Naive thymus-derived CD4-positive, alpha-beta T cell (primary cell): ENCODE measurements at regions not wholly inside any gene's neighbourhood (a gene's known extent, or its start where the extent isn't known, plus 50 kb on each side); places are given as distances from the start of the nearest gene placed in this dataset.
"Not testable (repeated sequence)": the region's sequence is repeated elsewhere in the genome, so short reads cannot be mapped to it uniquely, and the experiment has no call there.

Experiments used
- ATAC-seq: fragments of 150-1000 bp; cut with Tn5 transposase; 2 replicates; pipeline ENCODE4 v1.10.0; 2021; ENCODE audit warnings: mild to moderate bottlenecking, moderate library complexity
- CTCF ChIA-PET: fragments of 350-600 bp; sonication (Branson Sonifier 250); formaldehyde crosslinking; loops from one replicate; lab custom pipeline; 2021; ENCODE audit warnings: antibody characterized with exemption; lab: Charles Lee
- POLR2A ChIA-PET: fragments of 350-600 bp; sonication (Branson Sonifier 250); formaldehyde crosslinking; loops from one replicate; lab custom pipeline; 2021; ENCODE audit warnings: antibody characterized with exemption, inconsistent platforms; lab: Charles Lee
- DNase-seq, 9 donors: peaks; one replicate each; pipeline versions ENCODE4 v3.0.0 to v3.0.0-alpha.2; 2020 to 2022; ENCODE audit warnings: mixed read lengths in 1 of 9
- H3K27ac ChIP-seq: one replicate; pipeline ENCODE4 v1.7.0; 2013; ENCODE audit warnings: mild to moderate bottlenecking, low read depth, low read length, moderate library complexity
- H3K27me3 ChIP-seq, 2 donors: one replicate each; pipeline ENCODE4 v1.7.0; 2013; ENCODE audit warnings: low read length in 2 of 2, mild to moderate bottlenecking in 2 of 2, moderate library complexity in 2 of 2; ENCODE audit not compliant: control insufficient read depth in 2 of 2, insufficient read depth in 2 of 2
- H3K36me3 ChIP-seq, 3 experiments: 1 replicate in 2 of 3; 2 replicates in 1 of 3; pipeline ENCODE4 v1.7.0; 2013; ENCODE audit warnings: low read length in 3 of 3, mild to moderate bottlenecking in 3 of 3, moderate library complexity in 1 of 3; ENCODE audit not compliant: insufficient read depth in 3 of 3, control insufficient read depth in 2 of 3
- H3K4me1 ChIP-seq, 2 donors: one replicate each; pipeline ENCODE4 v1.7.0; 2013; ENCODE audit warnings: low read length in 2 of 2, mild to moderate bottlenecking in 2 of 2, moderate library complexity in 1 of 2; ENCODE audit not compliant: control insufficient read depth in 2 of 2, insufficient read depth in 2 of 2
- H3K4me3 ChIP-seq: 2 replicates; pipeline ENCODE4 v1.7.0; 2013; ENCODE audit warnings: mild to moderate bottlenecking, low read length
- H3K9me3 ChIP-seq, 3 experiments: 1 replicate in 2 of 3; 2 replicates in 1 of 3; pipeline ENCODE4 v1.7.0; 2013; ENCODE audit warnings: low read length in 3 of 3; ENCODE audit not compliant: control insufficient read depth in 2 of 3
- H3K27ac Mint-ChIP-seq, 9 donors: one replicate each; pipeline ENCODE4 v1.8.0; 2020 to 2022; ENCODE audit warnings: mixed read lengths in 9 of 9, mild to moderate bottlenecking in 8 of 9, moderate library complexity in 5 of 9, inconsistent platforms in 2 of 9
- H3K27me3 Mint-ChIP-seq, 5 donors: one replicate each; pipeline ENCODE4 v1.8.0; 2021 to 2022; ENCODE audit warnings: mixed read lengths in 5 of 5, mild to moderate bottlenecking in 1 of 5
- H3K36me3 Mint-ChIP-seq, 5 donors: one replicate each; pipeline ENCODE4 v1.8.0; 2020 to 2022; ENCODE audit warnings: mixed read lengths in 5 of 5, mild to moderate bottlenecking in 3 of 5, inconsistent platforms in 1 of 5
- H3K4me1 Mint-ChIP-seq, 7 donors: one replicate each; pipeline ENCODE4 v1.8.0; 2020 to 2022; ENCODE audit warnings: mixed read lengths in 7 of 7, mild to moderate bottlenecking in 3 of 7, inconsistent platforms in 1 of 7
- H3K4me3 Mint-ChIP-seq, 10 donors: one replicate each; pipeline ENCODE4 v1.8.0; 2020 to 2022; ENCODE audit warnings: mild to moderate bottlenecking in 10 of 10, mixed read lengths in 10 of 10, moderate library complexity in 6 of 10, inconsistent platforms in 2 of 10
- H3K9me3 Mint-ChIP-seq, 11 donors: one replicate each; pipeline ENCODE4 v1.8.0; 2020 to 2022; ENCODE audit warnings: mixed read lengths in 11 of 11, mild to moderate bottlenecking in 4 of 11, inconsistent platforms in 1 of 11, moderate library complexity in 1 of 11
- intact Hi-C, 2 donors: fragments of 100-400 bp; cut with micrococcal nuclease; formaldehyde crosslinking; loops; one replicate each; pipeline ENCODE4 v1.15.1; 2023

DNA sequence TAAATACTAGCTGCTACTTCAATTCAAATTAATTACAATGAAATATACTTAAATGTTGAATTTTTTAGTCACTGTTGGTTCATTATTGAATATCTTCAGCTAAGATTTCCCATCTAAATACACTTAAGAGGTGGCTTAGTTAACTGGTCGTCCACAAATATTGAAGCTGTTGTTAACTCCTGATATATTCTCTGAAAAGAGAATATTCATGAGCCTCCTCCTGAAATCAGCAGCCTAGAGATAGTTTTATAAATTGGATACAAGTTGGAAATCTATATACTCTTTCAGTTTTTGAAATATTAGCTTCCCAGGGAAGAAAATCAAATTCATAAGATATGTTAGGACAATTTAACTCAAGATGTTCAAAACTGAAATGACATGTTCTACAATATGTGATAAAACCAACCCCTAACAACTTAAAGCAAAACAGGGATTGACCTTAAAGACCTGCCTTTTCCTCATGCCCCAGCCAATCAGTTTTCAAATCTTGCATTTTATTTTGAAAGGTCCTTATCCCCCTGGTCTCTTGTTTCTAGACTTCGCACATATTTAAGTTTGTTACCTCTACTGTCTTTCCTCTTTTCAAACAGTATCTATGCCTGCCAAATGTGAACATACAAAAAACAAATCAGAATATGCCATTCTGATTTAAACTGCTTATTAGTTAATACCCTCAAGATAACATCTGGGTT is 2784.9 kb downstream of the RPIA start:
- H3K36me3 Mint-ChIP-seq, CTCF ChIA-PET, H3K36me3 ChIP-seq, POLR2A ChIA-PET, H3K9me3 ChIP-seq, ATAC-seq, H3K4me1 ChIP-seq, intact Hi-C loops, H3K4me1 Mint-ChIP-seq, H3K27me3 ChIP-seq, H3K4me3 ChIP-seq, H3K27ac ChIP-seq, DNase-seq: not testable (repeated sequence)
- Mint-ChIP-seq H3K9me3 (peaks cover 0 to 17% (median 5%) of the 10 kb centered on the region in 11 donors), H3K27ac (peak overlapping the region in 7 of 9 donors; percentile 68 to 94 (median 86)), H3K27me3 (peaks cover 7 to 21% (median 19%) of the 10 kb centered on the region in 5 donors), H3K4me3 (peak overlapping the region; percentile 76 to 94 (median 84))

DNA sequence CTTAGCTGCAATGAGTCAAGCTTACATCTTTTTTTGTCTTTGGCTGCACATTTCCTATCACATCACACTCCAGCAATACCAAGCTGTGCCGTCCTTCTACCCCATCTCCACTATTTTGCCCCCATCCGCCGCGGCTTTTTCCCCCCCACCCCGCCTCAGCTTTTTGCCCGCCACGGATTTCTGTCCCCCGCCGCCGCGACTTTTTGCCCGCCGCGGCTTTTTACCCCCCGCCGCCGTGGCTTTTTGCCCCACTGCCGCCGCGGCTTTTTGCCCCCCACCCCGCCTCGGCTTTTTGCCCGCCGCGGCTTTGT is 2785.4 kb downstream of the RPIA start:
- H3K36me3 ChIP-seq, H3K9me3 ChIP-seq, H3K4me1 Mint-ChIP-seq, intact Hi-C loops, CTCF ChIA-PET, H3K36me3 Mint-ChIP-seq, H3K4me3 ChIP-seq, POLR2A ChIA-PET, H3K27me3 ChIP-seq, H3K4me1 ChIP-seq, H3K27ac ChIP-seq, ATAC-seq, DNase-seq: not testable (repeated sequence)
- Mint-ChIP-seq H3K4me3 (peak overlapping the region; percentile 76 to 94 (median 84)), H3K27me3 (peaks cover 10 to 25% (median 22%) of the 10 kb centered on the region in 5 donors), H3K27ac (peak overlapping the region in 8 of 9 donors; percentile 43 to 94 (median 83)), H3K9me3 (peaks cover 0 to 17% (median 5%) of the 10 kb centered on the region in 11 donors)

- H3K4me1 Mint-ChIP-seq, H3K36me3 ChIP-seq, H3K4me3 ChIP-seq, CTCF ChIA-PET, intact Hi-C loops, ATAC-seq, POLR2A ChIA-PET, H3K27me3 ChIP-seq, H3K36me3 Mint-ChIP-seq, H3K4me1 ChIP-seq, H3K27ac ChIP-seq, DNase-seq, H3K9me3 ChIP-seq: not testable (repeated sequence)
- Mint-ChIP-seq H3K27ac (peak overlapping the region in 1 of 9 donors; percentile 80), H3K9me3 (peaks cover 0 to 13% (median 1%) of the 10 kb centered on the region in 11 donors), H3K4me3 (peak overlapping the region in 2 of 10 donors; percentile 49 to 79), H3K27me3 (peaks cover 6 to 21% (median 18%) of the 10 kb centered on the region in 5 donors)
These were observed 2785.8 kb downstream of the RPIA start for GRCh38 chr2:91477291-91477690.

DNA sequence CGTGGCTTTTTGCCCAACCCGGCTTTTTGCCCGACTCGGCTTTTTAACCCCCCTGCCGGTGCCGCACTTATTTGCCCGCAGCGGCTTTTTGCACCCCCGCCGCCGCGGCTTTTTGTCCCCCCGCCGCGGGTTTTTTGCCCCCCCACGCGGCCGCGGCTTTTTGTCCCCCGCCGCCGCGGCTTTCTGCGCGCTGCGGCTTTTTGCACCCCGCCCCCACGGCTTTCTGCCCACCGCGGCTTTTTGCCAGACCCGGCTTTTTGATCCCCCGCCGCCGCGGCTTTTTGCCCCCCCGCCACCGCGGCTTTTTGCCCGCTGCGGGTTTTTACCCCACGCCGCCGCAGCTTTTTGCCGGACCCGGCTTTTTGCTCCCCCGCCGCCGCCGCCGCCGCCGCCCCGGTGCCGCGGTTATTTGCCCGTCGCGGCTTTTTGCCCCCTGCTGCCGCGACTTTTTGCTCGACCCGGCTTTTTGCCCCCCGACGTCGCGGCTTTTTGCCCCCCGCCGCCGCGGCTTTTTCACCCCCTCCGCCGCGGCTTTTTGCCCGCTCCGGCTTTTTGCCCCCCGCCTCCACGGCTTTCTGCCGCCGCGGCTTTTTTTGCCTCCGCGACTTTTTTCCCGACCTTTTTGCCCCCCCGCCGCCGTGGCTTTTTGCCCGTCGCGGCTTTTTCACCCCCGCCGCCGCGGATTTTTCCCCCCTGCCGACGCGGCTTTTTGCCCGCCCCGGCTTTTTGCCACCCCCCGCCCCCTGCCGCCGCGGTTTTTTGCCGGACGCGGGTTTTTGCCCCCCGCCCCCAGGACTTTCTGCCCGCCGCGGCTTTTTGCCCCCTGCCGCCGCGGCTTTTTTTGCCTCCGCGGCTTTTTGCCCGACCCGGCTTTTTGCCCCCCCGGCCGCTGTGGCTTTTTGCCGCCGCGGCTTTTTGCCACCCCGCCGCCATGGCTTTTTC is 2786.5 kb downstream of the RPIA start:
- peaks cover 0 to 1% (median 0%) of the 10 kb centered on the region in 5 donors for H3K36me3 Mint-ChIP-seq
- H3K4me1 Mint-ChIP-seq: peaks cover 0 to 8% (median 4%) of the 10 kb centered on the region in 7 donors
- intact Hi-C loops: no loop called here
- Histone ChIP-seq H3K4me3 (peak overlapping the region; percentile 9), H3K27ac (no peak overlapping the region), H3K4me1 (no peaks in the 10 kb centered on the region), H3K36me3 (no peaks in the 10 kb centered on the region), H3K9me3 (no peaks in the 10 kb centered on the region), H3K27me3 (no peaks in the 10 kb centered on the region)
- POLR2A ChIA-PET: no interaction called here
- peak overlapping the region in 1 of 9 donors; percentile 52 for H3K27ac Mint-ChIP-seq
- H3K4me3 Mint-ChIP-seq: peak overlapping the region in 4 of 10 donors; percentile 34 to 79 (median 57)
- peaks cover 0 to 13% (median 0%) of the 10 kb centered on the region in 11 donors for H3K9me3 Mint-ChIP-seq
- CTCF ChIA-PET: no interaction called here
- no peak for ATAC-seq
- DNase-seq: peak in 5 of 9 donors; percentile 16 to 39 (median 18)
- H3K27me3 Mint-ChIP-seq: peaks cover 4 to 24% (median 20%) of the 10 kb centered on the region in 5 donors

DNA sequence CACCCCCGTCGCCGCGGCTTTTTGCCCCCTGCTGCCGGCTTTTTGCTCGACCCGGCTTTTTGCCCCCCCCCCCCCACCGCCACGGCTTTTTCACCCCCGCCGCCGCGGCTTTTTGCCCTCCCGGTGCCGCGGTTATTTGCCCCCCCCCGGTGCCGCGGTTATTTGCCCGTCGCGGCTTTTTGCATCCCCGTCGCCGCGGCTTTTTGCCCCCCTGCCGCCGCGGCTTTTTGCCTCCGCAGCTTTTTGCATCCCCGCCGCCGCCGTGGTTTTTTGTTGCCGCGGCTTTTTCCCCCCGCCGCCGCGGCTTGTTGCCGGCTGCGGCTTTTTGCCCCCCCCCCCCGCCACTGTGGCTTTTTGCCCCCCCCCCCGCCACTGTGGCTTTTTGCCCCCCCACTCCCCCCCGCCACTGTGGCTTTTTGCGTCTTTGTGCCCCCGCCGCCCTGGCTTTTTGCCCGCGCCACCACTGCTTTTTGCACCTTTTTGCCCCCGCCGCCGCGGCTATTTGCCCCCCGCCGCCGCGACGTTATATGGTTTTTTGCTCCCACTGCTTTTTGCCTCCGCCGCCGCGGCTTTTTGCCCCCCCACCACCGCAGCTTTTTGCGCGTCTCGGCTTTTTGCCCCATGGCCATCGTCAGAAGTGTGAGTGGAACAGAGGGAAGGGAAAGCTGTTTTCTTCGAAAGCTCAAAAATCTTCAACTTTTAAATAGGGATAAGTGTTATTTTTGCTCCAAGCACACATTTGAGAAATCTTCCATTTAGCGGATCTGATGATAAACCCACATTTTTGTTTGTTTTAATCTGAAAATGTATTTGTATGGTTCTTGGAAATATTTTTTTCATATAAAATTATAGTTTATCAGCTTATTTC is 2787.6 kb downstream of the RPIA start:
- H3K4me1 ChIP-seq, H3K27ac ChIP-seq, H3K9me3 ChIP-seq, H3K4me3 ChIP-seq, ATAC-seq, H3K36me3 Mint-ChIP-seq, H3K9me3 Mint-ChIP-seq, H3K4me1 Mint-ChIP-seq, H3K36me3 ChIP-seq, H3K27me3 ChIP-seq, POLR2A ChIA-PET, intact Hi-C loops, CTCF ChIA-PET: not testable (repeated sequence)
- peak overlapping the region; percentile 58 to 87 (median 68) for H3K4me3 Mint-ChIP-seq
- peak overlapping the region in 2 of 9 donors; percentile 70 to 89 for H3K27ac Mint-ChIP-seq
- peaks cover 4 to 24% (median 20%) of the 10 kb centered on the region in 5 donors for H3K27me3 Mint-ChIP-seq
- DNase-seq: peak in 2 of 9 donors; percentile 14 to 19

GRCh38 chr2:91485226-91485625 is 2793.8 kb downstream of the RPIA start:
- DNase-seq, H3K4me3 Mint-ChIP-seq, H3K4me1 ChIP-seq, H3K27ac Mint-ChIP-seq, ATAC-seq, intact Hi-C loops, H3K4me1 Mint-ChIP-seq, H3K36me3 ChIP-seq, H3K4me3 ChIP-seq, POLR2A ChIA-PET, H3K9me3 Mint-ChIP-seq, H3K27ac ChIP-seq, H3K9me3 ChIP-seq, H3K27me3 ChIP-seq, H3K36me3 Mint-ChIP-seq, CTCF ChIA-PET: not testable (repeated sequence)
- peaks cover 2 to 11% (median 7%) of the 10 kb centered on the region in 5 donors for H3K27me3 Mint-ChIP-seq
